WERI-Rb-1 (cell line): ENCODE measurements at regions not wholly inside any gene's neighbourhood (a gene's known extent, or its start where the extent isn't known, plus 50 kb on each side); places are given as distances from the start of the nearest gene placed in this dataset.

Experiments
- DNase-seq: peaks from one replicate; pipeline ENCODE4 v3.0.0-alpha.2; 2020
- H3K27ac ChIP-seq: fragments of 250-450 bp; sonication (Bioruptor Pico); 2 replicates; pipeline ENCODE4 v1.5.1; 2020; ENCODE audit warnings: mild to moderate bottlenecking, moderate library complexity
- H3K27me3 ChIP-seq: fragments of 250-450 bp; sonication (Bioruptor Pico); 2 replicates; pipeline ENCODE4 v1.5.1; 2021; ENCODE audit warnings: mild to moderate bottlenecking, low read depth, moderate library complexity; ENCODE audit not compliant: insufficient read depth, severe bottlenecking
- H3K36me3 ChIP-seq: fragments of 250-450 bp; sonication (Bioruptor Pico); 2 replicates; pipeline ENCODE4 v1.5.1; 2020; ENCODE audit warnings: mild to moderate bottlenecking, moderate library complexity
- H3K4me3 ChIP-seq: 2 replicates; pipeline ENCODE4 v1.5.1; 2011; ENCODE audit warnings: low read depth, mild to moderate bottlenecking, control low read depth, low read length
- H3K9me3 ChIP-seq: fragments of 250-450 bp; sonication (Bioruptor Pico); 2 replicates; pipeline ENCODE4 v1.5.1; 2021; ENCODE audit warnings: mild to moderate bottlenecking, moderate library complexity; ENCODE audit not compliant: severe bottlenecking
- TF ChIP-seq, protein P1 (sequence below): IDR thresholded peaks from 2 replicates; pipeline ENCODE4 v1.5.1; 2011; ENCODE audit warnings: low read depth, mild to moderate bottlenecking, control low read depth, inconsistent platforms, low read length

DNA sequence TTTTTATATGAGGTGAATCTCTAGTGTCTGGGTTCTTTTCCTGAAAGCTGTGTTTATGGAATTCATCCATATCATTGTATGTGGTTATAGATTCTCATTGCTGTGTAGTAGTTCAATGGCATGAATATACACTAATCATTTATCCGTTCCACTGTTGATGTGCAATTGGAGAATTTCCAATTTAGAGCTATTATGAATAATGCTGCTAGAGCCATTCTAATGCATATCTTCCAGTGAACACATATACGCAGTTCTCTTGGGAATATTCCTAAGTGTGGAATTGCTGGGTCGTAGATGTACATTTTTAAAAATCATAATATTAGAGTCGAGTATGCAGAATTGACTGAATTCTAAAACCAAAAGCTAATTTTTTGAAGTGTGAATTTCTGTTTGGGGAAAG lies 327.5 kb upstream of the JAG1 start:
- TF ChIP-seq, protein P1, sequence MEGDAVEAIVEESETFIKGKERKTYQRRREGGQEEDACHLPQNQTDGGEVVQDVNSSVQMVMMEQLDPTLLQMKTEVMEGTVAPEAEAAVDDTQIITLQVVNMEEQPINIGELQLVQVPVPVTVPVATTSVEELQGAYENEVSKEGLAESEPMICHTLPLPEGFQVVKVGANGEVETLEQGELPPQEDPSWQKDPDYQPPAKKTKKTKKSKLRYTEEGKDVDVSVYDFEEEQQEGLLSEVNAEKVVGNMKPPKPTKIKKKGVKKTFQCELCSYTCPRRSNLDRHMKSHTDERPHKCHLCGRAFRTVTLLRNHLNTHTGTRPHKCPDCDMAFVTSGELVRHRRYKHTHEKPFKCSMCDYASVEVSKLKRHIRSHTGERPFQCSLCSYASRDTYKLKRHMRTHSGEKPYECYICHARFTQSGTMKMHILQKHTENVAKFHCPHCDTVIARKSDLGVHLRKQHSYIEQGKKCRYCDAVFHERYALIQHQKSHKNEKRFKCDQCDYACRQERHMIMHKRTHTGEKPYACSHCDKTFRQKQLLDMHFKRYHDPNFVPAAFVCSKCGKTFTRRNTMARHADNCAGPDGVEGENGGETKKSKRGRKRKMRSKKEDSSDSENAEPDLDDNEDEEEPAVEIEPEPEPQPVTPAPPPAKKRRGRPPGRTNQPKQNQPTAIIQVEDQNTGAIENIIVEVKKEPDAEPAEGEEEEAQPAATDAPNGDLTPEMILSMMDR = no peak
- H3K27ac ChIP-seq = no peak overlapping the region
- no peaks in the 10 kb centered on the region for H3K36me3 ChIP-seq
- H3K4me3 ChIP-seq = no peak overlapping the region
- peaks cover 3% of the 10 kb centered on the region for H3K9me3 ChIP-seq
- DNase-seq = no peak
- H3K27me3 ChIP-seq = no peaks in the 10 kb centered on the region

DNA sequence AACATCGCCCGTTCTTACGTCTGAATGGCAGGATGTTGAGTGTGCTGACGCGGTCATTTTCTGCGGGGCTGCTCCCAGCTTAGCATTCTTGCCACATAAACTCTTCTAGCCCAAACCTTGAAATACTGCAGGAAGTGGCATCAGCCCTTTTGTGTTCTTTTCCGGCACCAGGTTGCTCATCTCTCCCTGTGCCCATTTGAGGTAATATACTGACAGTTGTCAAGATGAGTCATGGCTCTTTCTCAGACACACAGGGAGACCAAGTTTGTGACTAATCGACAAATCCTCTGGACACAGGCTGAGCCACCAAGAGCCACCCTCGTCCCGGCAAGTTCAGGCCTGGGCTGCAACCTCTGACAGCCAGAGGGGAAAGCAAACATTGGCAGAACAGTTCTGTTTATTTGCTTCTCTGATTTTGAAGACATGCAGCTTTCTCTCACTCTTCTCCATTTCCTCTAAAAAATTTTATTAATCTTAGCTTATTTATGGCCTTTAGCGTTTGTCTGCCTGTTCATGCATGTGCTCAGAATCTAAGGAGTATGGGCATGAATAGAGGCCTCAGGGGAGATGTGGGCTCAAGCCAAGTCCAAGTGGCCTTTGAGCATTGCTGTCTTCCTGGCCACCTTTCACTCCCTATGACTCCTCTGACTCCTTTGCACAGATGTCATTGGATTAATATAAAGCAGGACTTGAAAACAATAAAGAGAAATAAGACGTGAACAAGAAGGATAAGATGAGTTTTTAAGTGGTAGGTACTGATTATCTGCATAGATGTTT lies 328.2 kb upstream of the JAG1 start:
- TF ChIP-seq, protein P1 = no peak
- DNase-seq = no peak
- no peaks in the 10 kb centered on the region for H3K36me3 ChIP-seq
- no peaks in the 10 kb centered on the region for H3K27me3 ChIP-seq
- H3K27ac ChIP-seq = no peak overlapping the region
- peaks cover 3% of the 10 kb centered on the region for H3K9me3 ChIP-seq
- H3K4me3 ChIP-seq = no peak overlapping the region

DNA sequence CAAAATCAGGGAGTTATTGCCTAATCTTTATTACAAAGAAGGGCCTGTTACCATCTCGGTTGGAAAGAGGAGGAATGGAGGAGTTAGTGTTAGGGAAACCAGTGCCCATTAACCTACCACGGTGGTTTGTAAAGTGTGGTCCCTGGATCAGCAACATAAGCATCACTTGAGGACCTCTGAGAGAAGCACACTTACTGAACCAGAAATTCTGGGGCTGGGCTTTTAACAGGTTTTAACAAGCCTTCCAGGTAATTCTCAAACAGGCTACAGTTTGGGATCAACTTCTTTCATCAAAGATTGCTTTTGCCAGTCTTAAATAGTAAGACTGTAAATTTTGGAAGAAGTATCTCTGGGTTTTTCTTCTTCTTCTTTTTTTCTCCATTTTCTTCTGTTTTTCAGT lies 329.5 kb upstream of the JAG1 start:
- Histone ChIP-seq H3K27ac (no peak overlapping the region), H3K9me3 (peaks cover 3% of the 10 kb centered on the region), H3K27me3 (no peaks in the 10 kb centered on the region), H3K36me3 (no peaks in the 10 kb centered on the region), H3K4me3 (no peak overlapping the region)
- TF ChIP-seq, protein P1 = no peak
- DNase-seq = no peak

DNA sequence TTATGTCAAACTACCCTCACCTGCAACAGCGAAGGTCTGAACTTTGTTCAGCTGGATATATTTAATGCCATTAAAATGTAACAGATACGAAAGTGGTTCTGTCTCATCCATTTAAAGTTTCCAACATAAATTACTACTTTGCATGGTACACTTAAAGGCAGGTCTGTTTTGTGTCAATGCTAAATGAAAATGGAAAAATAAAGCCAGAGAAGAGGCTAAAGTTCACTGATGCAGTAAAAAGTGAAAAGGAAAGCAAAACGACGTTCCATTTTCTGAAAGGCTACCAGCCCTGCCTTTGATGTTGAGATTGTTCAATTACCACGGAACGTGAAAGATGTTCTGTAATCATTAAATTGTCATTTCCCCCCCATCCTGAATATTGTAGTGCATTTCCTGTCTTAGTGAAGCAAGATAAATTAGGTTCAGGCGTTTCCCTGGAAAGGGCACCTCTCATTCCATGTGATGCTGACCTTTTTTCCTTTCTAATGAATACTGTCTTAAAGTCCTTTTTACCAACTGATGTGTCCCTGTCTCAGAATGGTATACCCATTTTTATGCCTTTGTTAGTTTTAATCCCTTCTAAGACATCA lies 334.7 kb upstream of the JAG1 start:
- no peak overlapping the region for H3K4me3 ChIP-seq

DNA sequence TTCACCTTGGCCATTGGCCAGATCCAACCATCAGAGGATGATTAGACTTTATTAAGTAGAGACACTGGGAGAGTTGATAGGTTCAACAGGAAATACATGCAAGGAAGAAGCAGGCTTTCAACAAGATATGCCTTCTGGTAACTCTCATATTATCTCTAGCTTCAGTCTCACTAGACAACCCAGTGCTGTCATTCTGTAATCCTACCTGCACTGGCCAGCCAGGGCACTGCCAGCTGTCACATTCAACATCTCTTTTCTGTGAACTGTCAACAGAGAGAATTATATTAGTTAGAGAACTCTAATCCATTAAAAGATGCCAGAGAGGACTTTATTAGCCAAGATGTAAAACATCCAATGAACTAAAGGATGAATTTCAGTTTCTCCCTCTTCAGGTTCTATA lies 337.9 kb upstream of the JAG1 start:
- Histone ChIP-seq H3K36me3 (no peaks in the 10 kb centered on the region), H3K27ac (no peak overlapping the region), H3K27me3 (no peaks in the 10 kb centered on the region), H3K4me3 (no peak overlapping the region), H3K9me3 (no peaks in the 10 kb centered on the region)
- TF ChIP-seq, protein P1 = no peak
- DNase-seq = no peak

More for the DNA sequence above, 334.7 kb upstream of the JAG1 start:
- no peaks in the 10 kb centered on the region for H3K36me3 ChIP-seq
- peaks cover 3% of the 10 kb centered on the region for H3K9me3 ChIP-seq
- no peaks in the 10 kb centered on the region for H3K27me3 ChIP-seq
- DNase-seq = no peak
- H3K27ac ChIP-seq = no peak overlapping the region
- TF ChIP-seq, protein P1 = no peak
